Endothelial cell of umbilical vein (primary cell): ENCODE measurements at regions not wholly inside any gene's neighbourhood (a gene's known extent, or its start where the extent isn't known, plus 50 kb on each side); places are given as distances from the start of the nearest gene placed in this dataset.

Experiments used
- BruUV-seq: library from RNA; stranded (reverse); fragments of 400-500 nt; replicated peaks from 2 replicates; lab custom pipeline; 2021; lab: Mats Ljungman, UMichigan
- CTCF ChIA-PET: fragments of 300-600, 350-600 bp; sonication (Branson Sonifier 250); formaldehyde crosslinking; loops from one replicate; lab custom pipeline; 2021; ENCODE audit warnings: antibody characterized with exemption, inconsistent platforms; lab: Charles Lee
- POLR2A ChIA-PET: fragments of 300-600, 350-600 bp; sonication (Branson Sonifier 250); formaldehyde crosslinking; loops from one replicate; lab custom pipeline; 2021; ENCODE audit warnings: antibody characterized with exemption, inconsistent platforms; lab: Charles Lee
- DNase-seq: peaks from one replicate; pipeline ENCODE4 v3.0.0-alpha.2; 2011; ENCODE audit warnings: low read depth, low spot score
- FAIRE-seq: peaks from 2 replicates; lab custom pipeline; 2011; peaks lifted over from hg19 to GRCh38; lab: Jason Lieb, UNC
- H2AFZ ChIP-seq: 2 replicates; pipeline ENCODE4 v1.6.0; 2012; ENCODE audit warnings: low read depth, low read length, control low read depth, inconsistent platforms
- H3K27ac ChIP-seq: 2 replicates; pipeline ENCODE4 v1.5.1; 2011; ENCODE audit warnings: low read depth, mild to moderate bottlenecking, control low read depth, low read length, moderate library complexity; ENCODE audit not compliant: insufficient read depth
- H3K27me3 ChIP-seq, 2 experiments: 2 replicates each; pipeline versions ENCODE4 v1.6.0 to v1.6.1; 2011; ENCODE audit warnings: low read length in 2 of 2, mixed read lengths in 1 of 2; ENCODE audit not compliant: control insufficient read depth in 2 of 2, insufficient read depth in 2 of 2
- H3K36me3 ChIP-seq, 2 experiments: 2 replicates in 1 of 2; 3 replicates in 1 of 2; pipeline ENCODE4 v1.5.1; 2011; ENCODE audit warnings: low read length in 2 of 2, mild to moderate bottlenecking in 1 of 2, moderate library complexity in 1 of 2; ENCODE audit not compliant: control insufficient read depth in 2 of 2, insufficient read depth in 2 of 2; ENCODE audit errors: extremely low read depth in 1 of 2
- H3K4me1 ChIP-seq: 3 replicates; pipeline ENCODE4 v1.5.1; 2011; ENCODE audit warnings: mild to moderate bottlenecking, low read length; ENCODE audit not compliant: control insufficient read depth, insufficient read depth; ENCODE audit errors: extremely low read depth
- H3K4me2 ChIP-seq: 2 replicates; pipeline ENCODE4 v1.6.1; 2011; ENCODE audit warnings: low read length, control low read depth, mixed read lengths; ENCODE audit not compliant: insufficient read depth
- H3K4me3 ChIP-seq, 3 experiments: fragments of 200-600 bp in 1 of 3; sonication (generic), shearing (Covaris generic) in 1 of 3; replicated peaks in 1 of 3; 2 replicates each; pipeline ENCODE4 v1.5.1; 2011 to 2016; ENCODE audit warnings: control low read depth in 3 of 3, low read length in 3 of 3, mild to moderate bottlenecking in 2 of 3, inconsistent platforms in 1 of 3, low read depth in 1 of 3, moderate library complexity in 1 of 3; ENCODE audit not compliant: insufficient read depth in 1 of 3
- H3K79me2 ChIP-seq: 2 replicates; pipeline ENCODE4 v1.6.0; 2012; ENCODE audit warnings: low read length, inconsistent platforms; ENCODE audit not compliant: control insufficient read depth, insufficient read depth
- H3K9ac ChIP-seq: replicated peaks from 2 replicates; pipeline ENCODE3; 2011; ENCODE audit warnings: low read length, control low read depth; ENCODE audit not compliant: insufficient read depth; ENCODE audit errors: extremely low read depth
- H3K9me1 ChIP-seq: replicated peaks from 3 replicates; pipeline ENCODE4 v1.6.0; 2011; ENCODE audit warnings: mild to moderate bottlenecking, low read length; ENCODE audit not compliant: control insufficient read depth, insufficient read depth; ENCODE audit errors: extremely low read depth
- H3K9me3 ChIP-seq: replicated peaks from 2 replicates; pipeline ENCODE4 v1.5.1; 2012; ENCODE audit warnings: low read length, inconsistent platforms; ENCODE audit not compliant: control insufficient read depth, insufficient read depth
- H4K20me1 ChIP-seq: replicated peaks from 2 replicates; pipeline ENCODE3; 2011; ENCODE audit warnings: mild to moderate bottlenecking, low read length; ENCODE audit not compliant: control insufficient read depth, insufficient read depth; ENCODE audit errors: extremely low read depth
- CTCF ChIP-seq, 2 donors: IDR thresholded peaks; 1 replicate in 1 of 2; 2 replicates in 1 of 2; pipeline ENCODE4 v1.5.1; 2011; ENCODE audit warnings: low read length in 2 of 2, mild to moderate bottlenecking in 2 of 2, moderate library complexity in 2 of 2, control low read depth in 1 of 2, inconsistent platforms in 1 of 2, low read depth in 1 of 2; ENCODE audit not compliant: insufficient read depth in 1 of 2; ENCODE audit errors: extremely low read depth in 1 of 2
- EZH2 ChIP-seq: IDR thresholded peaks from 2 replicates; pipeline ENCODE4 v1.6.1; 2012; ENCODE audit warnings: borderline replicate concordance, low read depth, mild to moderate bottlenecking, moderate library complexity, low read length, inconsistent platforms; ENCODE audit not compliant: severe bottlenecking
- FOS ChIP-seq: IDR thresholded peaks from 2 replicates; pipeline ENCODE4 v1.6.1; 2011; ENCODE audit warnings: mild to moderate bottlenecking, low read length, moderate library complexity, borderline replicate concordance; ENCODE audit not compliant: insufficient read depth
- GATA2 ChIP-seq: IDR thresholded peaks from 2 replicates; pipeline ENCODE4 v1.7.0; 2011; ENCODE audit warnings: low read depth, mild to moderate bottlenecking, moderate library complexity, mixed read lengths, low read length; ENCODE audit not compliant: insufficient read length, insufficient read depth
- JUN ChIP-seq: IDR thresholded peaks from 2 replicates; pipeline ENCODE4 v1.6.1; 2011; ENCODE audit warnings: borderline replicate concordance, low read depth; ENCODE audit not compliant: insufficient read length, insufficient read depth
- MAX ChIP-seq: IDR thresholded peaks from 2 replicates; pipeline ENCODE4 v1.6.1; 2011; ENCODE audit not compliant: insufficient read depth, insufficient read length
- MYC ChIP-seq: IDR thresholded peaks from one replicate; pipeline ENCODE4 v1.6.1; 2011; ENCODE audit warnings: mild to moderate bottlenecking, low read depth, low read length
- POLR2A ChIP-seq: IDR thresholded peaks from 2 replicates; pipeline ENCODE4 v1.6.1; 2012; ENCODE audit warnings: low read depth, mild to moderate bottlenecking, control low read depth, low read length
- POLR2AphosphoS5 ChIP-seq: IDR thresholded peaks from 2 replicates; pipeline ENCODE4 v1.6.1; 2012; ENCODE audit warnings: low read depth, mild to moderate bottlenecking, control low read depth, low read length, moderate library complexity; ENCODE audit not compliant: insufficient read depth
- dilution Hi-C: fragments of 300-500 bp; cut with MboI; formaldehyde crosslinking; loops from one replicate; pipeline ENCODE4 v1.15.0; 2019; ENCODE audit warnings: low sequenced_read_pairs; ENCODE audit not compliant: extremely low pct_ligation_motif_present
- intact Hi-C: fragments of 100-400 bp; cut with micrococcal nuclease; formaldehyde crosslinking; loops from one replicate; pipeline ENCODE4 v1.10.0; 2022

GRCh38 chr5:62922191-62922590 lies 343.6 kb downstream of the LRRC70 start:
- no TSS peak for BruUV-seq
- CTCF ChIA-PET = no interaction called here
- Histone ChIP-seq H3K27ac (no peak overlapping the region), H4K20me1 (no peaks in the 10 kb centered on the region), H3K79me2 (no peaks in the 10 kb centered on the region), H3K27me3 (no peaks in the 10 kb centered on the region), H3K9me1 (no peaks in the 10 kb centered on the region), H3K4me3 (no peak overlapping the region), H3K9ac (no peak overlapping the region), H3K9me3 (no peaks in the 10 kb centered on the region), H3K4me2 (no peak overlapping the region), H3K36me3 (no peaks in the 10 kb centered on the region), H2AFZ (no peak overlapping the region), H3K4me1 (no peaks in the 10 kb centered on the region)
- intact Hi-C loops = no loop called here
- no peak for TF ChIP-seq CTCF (IDR thresholded peaks at IDR 0.05; ENCODE audit: extremely low read depth in 1 of 2, insufficient read depth in 1 of 2, low read depth in 1 of 2, low read length in 2 of 2)
- DNase-seq (no peak), FAIRE-seq (no peak)
- POLR2A ChIA-PET = no interaction called here
- dilution Hi-C loops = no loop called here

DNA sequence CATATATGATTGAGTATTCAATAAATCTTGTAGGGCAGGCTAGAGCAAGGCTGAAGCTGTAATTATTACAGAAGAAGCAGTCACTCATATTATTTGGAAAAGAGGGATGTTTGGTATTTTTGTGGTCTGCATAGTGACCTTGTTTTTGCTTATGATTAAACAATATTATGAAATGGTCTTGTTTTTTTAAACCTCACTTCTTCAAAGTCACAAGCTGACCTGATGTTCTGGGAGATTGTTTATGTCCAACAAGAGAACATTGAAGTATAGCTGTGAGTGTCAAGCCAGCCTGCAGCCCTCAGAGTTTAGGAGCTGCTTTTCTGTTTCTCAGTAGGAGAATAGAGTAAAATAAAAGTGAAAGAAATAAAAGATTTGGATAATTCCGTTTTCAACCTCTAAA lies 342.2 kb downstream of the LRRC70 start:
- Histone ChIP-seq H3K27me3 (no peaks in the 10 kb centered on the region), H3K9me3 (no peaks in the 10 kb centered on the region), H3K36me3 (no peaks in the 10 kb centered on the region), H4K20me1 (no peaks in the 10 kb centered on the region), H3K4me1 (no peaks in the 10 kb centered on the region), H3K27ac (no peak overlapping the region), H3K4me2 (no peak overlapping the region), H3K4me3 (no peak overlapping the region), H3K9ac (no peak overlapping the region), H3K79me2 (no peaks in the 10 kb centered on the region), H2AFZ (no peak overlapping the region), H3K9me1 (no peaks in the 10 kb centered on the region)
- no peak for DNase-seq
- FAIRE-seq = no peak
- ChIA-PET POLR2A (no interaction called here), CTCF (no interaction called here)
- no TSS peak for BruUV-seq
- dilution Hi-C loops = no loop called here
- intact Hi-C loops = no loop called here
- TF ChIP-seq EZH2 (no peak), POLR2AphosphoS5 (no peak), FOS (no peak), MAX (no peak), JUN (no peak), GATA2 (no peak), MYC (no peak), POLR2A (no peak), CTCF (IDR thresholded peaks at IDR 0.05; ENCODE audit: extremely low read depth in 1 of 2, insufficient read depth in 1 of 2, low read depth in 1 of 2, low read length in 2 of 2) (no peak)
